ENCODE measurements at regions not wholly inside any gene's neighbourhood (a gene's known extent, or its start where the extent isn't known, plus 50 kb on each side); places are given as distances from the start of the nearest gene placed in this dataset.

DNA sequence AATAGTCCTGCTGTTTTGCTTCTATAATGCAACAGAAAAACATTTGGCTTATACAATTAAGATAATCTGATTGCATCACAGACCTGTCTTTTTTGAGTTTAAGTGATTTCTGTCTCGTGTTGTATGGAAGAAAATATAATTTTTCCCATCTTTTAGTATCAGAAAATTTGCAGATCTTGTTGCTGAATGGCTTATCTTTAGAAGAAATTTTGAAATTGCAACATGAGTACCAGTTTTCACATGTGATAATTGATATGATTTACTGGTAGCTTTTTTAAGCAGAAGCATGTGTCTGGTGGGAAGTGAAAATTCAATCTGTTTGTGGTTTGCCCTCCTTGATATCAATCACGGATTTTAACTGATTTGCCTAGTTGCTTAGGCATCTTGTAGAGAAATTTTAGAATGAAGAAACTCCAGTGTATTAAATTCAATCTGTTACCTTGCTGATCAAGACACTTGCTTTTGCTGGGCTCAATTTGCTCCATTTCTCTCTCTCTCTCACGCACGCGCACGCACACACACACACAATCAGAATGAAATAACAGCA lies 89.8 kb upstream of the MYCBP2 start:
- TF ChIP-seq, protein P1, sequence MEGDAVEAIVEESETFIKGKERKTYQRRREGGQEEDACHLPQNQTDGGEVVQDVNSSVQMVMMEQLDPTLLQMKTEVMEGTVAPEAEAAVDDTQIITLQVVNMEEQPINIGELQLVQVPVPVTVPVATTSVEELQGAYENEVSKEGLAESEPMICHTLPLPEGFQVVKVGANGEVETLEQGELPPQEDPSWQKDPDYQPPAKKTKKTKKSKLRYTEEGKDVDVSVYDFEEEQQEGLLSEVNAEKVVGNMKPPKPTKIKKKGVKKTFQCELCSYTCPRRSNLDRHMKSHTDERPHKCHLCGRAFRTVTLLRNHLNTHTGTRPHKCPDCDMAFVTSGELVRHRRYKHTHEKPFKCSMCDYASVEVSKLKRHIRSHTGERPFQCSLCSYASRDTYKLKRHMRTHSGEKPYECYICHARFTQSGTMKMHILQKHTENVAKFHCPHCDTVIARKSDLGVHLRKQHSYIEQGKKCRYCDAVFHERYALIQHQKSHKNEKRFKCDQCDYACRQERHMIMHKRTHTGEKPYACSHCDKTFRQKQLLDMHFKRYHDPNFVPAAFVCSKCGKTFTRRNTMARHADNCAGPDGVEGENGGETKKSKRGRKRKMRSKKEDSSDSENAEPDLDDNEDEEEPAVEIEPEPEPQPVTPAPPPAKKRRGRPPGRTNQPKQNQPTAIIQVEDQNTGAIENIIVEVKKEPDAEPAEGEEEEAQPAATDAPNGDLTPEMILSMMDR (conservative IDR thresholded peaks at IDR 0.05; ENCODE audit: low read depth, low read length): no peak
- no peak for TF ChIP-seq EZH2phosphoT487 (IDR thresholded peaks at IDR 0.05; ENCODE audit: borderline replicate concordance, low read length)
- TF ChIP-seq EZH2 (IDR thresholded peaks at IDR 0.05; ENCODE audit: low read length, unreplicated experiment): no peak

Data from PC-3 (cell line).